HFF-Myc (cell line): ENCODE measurements at regions not wholly inside any gene's neighbourhood (a gene's known extent, or its start where the extent isn't known, plus 50 kb on each side); places are given as distances from the start of the nearest gene placed in this dataset.

Source experiments
- DNase-seq: peaks from one replicate; pipeline ENCODE4 v3.0.0-alpha.2; 2011; ENCODE audit warnings: low read depth; ENCODE audit errors: extremely low read depth
- H3K4me3 ChIP-seq: replicated peaks from 2 replicates; pipeline ENCODE4 v1.5.1; 2011; ENCODE audit warnings: low read depth, mild to moderate bottlenecking, control low read depth, low read length
- TF ChIP-seq, protein P1 (sequence below): IDR thresholded peaks from 2 replicates; pipeline ENCODE4 v1.5.1; 2012; ENCODE audit warnings: mild to moderate bottlenecking, low read depth, low read length, control low read depth; ENCODE audit errors: missing control alignments

DNA sequence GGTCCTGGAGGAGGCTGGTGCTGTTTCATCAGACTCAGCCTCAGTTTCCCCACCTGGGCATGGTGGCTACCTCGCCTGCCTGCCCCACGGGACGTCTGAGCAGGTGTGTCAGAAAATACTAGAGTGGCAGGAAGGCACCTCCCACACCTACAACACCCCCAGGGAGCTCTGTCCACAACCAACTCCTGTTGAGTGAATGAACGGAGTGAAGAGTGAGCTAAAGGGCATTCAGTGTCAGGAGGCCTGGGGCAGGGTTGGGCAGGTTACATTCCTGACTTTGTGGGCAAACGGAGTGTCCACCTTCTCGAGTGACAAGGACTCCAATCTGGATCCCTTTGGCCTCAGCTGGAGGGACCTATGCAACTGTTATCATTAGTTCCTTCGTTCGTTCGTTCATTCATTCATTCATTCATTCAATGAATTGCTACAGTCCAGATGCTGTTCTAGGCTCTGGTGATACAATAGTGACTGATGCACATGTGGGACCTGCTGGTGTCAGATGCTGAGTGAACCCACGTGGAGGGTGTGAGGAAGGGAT lies 195.2 kb downstream of the CTTN start:
- TF ChIP-seq, protein P1, sequence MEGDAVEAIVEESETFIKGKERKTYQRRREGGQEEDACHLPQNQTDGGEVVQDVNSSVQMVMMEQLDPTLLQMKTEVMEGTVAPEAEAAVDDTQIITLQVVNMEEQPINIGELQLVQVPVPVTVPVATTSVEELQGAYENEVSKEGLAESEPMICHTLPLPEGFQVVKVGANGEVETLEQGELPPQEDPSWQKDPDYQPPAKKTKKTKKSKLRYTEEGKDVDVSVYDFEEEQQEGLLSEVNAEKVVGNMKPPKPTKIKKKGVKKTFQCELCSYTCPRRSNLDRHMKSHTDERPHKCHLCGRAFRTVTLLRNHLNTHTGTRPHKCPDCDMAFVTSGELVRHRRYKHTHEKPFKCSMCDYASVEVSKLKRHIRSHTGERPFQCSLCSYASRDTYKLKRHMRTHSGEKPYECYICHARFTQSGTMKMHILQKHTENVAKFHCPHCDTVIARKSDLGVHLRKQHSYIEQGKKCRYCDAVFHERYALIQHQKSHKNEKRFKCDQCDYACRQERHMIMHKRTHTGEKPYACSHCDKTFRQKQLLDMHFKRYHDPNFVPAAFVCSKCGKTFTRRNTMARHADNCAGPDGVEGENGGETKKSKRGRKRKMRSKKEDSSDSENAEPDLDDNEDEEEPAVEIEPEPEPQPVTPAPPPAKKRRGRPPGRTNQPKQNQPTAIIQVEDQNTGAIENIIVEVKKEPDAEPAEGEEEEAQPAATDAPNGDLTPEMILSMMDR = no peak
- DNase-seq = no peak
- H3K4me3 ChIP-seq = no peak overlapping the region

DNA sequence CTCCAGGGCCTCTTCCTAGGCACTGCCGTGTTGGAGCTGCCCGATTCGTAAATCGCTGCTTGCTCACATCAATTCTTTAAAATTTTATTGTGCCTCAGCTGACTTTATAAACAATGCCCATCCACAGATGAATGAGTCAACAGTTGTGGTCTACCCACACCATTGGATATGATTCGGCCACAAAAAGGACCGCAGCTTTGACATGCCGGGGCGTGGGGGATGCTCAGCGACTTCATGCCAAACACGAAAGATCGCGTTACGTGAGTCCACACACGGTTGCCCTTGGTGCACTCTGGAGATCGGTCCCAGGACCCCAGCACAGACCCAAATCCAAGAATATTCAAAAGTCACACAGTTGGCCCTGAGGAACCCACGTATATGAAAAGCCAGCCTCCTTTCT lies 195.7 kb downstream of the CTTN start:
- no peak for DNase-seq
- no peak overlapping the region for H3K4me3 ChIP-seq
- TF ChIP-seq, protein P1 = no peak

DNA sequence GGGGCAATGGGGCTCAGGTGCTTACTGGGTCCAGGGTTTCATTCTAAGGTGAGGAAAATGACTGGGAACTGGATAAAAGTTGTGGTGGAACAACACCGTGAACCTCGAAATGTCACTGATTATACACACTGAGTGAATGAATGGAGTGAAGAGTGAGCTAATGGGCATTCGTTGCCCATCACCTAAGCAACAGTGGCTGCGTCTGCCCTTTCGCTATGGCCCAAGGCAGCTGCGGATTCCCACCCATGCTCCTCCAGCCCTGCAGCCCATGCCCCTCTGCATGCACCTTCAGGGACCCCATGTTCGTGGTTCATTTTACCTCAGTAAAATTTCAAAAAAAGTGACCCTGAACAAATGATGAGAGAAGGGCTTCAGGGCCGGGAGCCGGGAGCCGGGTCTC lies 196.3 kb downstream of the CTTN start:
- no peak for DNase-seq
- TF ChIP-seq, protein P1 = no peak
- H3K4me3 ChIP-seq = no peak overlapping the region

DNA sequence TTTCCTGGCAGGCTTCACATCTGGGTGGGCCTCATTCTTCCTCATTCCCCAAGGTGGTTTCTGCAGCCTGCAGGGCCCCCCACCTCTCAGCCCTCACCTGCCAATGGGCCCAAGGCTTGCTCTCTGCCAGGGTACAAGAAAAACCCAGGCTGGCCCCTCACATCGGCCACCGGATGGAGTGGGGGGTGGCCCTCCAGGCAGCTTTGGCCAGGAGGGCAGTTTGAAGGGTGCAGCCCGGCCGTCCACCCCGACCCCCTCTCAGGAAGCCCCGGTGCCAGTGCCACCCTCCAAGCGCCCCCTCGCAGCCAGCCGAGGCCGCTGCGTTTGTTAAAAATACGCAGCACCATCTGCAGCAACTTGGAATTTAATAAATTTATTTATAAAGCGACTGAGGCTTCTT lies 196.7 kb downstream of the CTTN start:
- TF ChIP-seq, protein P1 = no peak
- no peak for DNase-seq
- no peak overlapping the region for H3K4me3 ChIP-seq

DNA sequence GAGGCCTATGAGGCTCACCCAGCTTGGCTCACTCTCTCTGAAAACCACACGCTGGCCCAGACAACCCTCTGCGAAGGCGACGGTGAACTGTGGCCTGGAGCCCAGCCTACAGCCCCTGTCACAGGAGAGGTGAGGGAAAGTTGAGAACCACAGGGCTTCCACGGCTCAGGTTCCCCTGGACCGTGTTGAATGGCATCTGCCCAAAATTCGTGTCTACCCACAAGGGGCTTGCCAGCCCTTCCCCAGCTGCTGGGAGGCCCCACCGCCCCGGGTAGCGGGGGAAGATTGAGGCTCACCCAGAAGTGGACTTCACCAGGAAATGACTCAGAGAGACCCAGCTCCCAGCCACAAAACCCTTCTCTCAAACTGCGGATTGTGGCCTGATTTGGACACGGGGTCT lies 197.1 kb downstream of the CTTN start:
- no peak overlapping the region for H3K4me3 ChIP-seq
- TF ChIP-seq, protein P1 = no peak
- no peak for DNase-seq

DNA sequence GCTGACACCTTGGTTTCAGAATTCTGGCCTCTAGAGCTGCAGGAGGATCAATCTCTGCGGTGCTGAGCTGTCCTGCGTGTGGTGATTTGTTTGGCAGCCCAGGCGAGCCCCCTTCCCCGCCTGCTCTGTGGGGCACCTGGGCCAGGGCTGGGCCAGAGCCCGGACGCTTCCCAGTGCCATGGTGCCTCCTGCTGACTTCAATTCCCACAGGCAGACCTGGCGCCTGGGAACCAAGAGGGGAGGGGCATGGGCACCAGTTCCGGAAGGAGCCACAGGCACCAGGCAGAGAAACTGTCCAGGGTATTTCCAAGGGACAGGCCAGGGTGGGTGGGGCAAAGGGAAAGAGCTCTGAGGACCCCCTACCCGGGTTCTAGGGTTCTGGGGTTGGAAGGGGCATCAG lies 197.8 kb downstream of the CTTN start:
- TF ChIP-seq, protein P1 = no peak
- DNase-seq = no peak
- H3K4me3 ChIP-seq = no peak overlapping the region

DNA sequence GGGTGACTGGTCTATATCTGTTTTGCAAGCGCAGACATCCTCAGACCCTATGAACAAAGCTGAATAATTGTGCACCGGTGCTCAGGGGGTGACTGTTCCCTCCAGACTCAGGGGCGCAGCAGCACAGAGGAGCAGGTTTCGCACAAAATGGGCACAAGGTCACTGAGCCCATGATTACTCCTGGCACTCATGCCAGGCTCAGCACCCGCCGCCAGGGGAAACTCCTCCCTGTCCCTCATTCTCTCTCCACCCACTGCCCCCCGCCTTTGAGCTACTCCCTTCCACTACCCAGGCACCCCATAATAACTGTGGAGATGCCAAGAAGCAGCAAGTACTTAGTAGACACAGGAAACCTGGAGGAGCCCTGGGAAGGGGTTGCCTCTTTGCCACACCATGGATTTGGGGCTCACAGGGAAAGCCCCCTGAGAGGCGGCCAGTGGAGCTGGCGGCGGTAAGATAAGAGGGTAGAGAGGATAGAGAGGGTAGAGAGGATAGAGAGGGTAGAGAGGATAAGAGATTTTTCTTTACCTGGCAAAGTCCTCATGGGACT lies 198.8 kb downstream of the CTTN start:
- TF ChIP-seq, protein P1 = no peak
- DNase-seq = no peak
- no peak overlapping the region for H3K4me3 ChIP-seq
